ENCODE measurements at regions not wholly inside any gene's neighbourhood (a gene's known extent, or its start where the extent isn't known, plus 50 kb on each side); places are given as distances from the start of the nearest gene placed in this dataset.

- peak overlapping the region; percentile 29; the same call in 1 of the 2 replicates for H3K27ac ChIP-seq
- TF ChIP-seq ZFX (IDR thresholded peaks at IDR 0.05), result no peak
- TF ChIP-seq CTCF (conservative IDR thresholded peaks at IDR 0.05), result no peak
Observed at GRCh38 chr12:91370086-91370868, 187.7 kb upstream of the DCN start.

- TF ChIP-seq ZFX (IDR thresholded peaks at IDR 0.05) (no peak), CTCF (conservative IDR thresholded peaks at IDR 0.05) (no peak)
- no peak overlapping the region for H3K27ac ChIP-seq
Observed at GRCh38 chr12:91368613-91369012, 186.0 kb upstream of the DCN start.

- TF ChIP-seq CTCF (conservative IDR thresholded peaks at IDR 0.05) (peak; percentile 63), ZFX (IDR thresholded peaks at IDR 0.05) (no peak)
Observed at GRCh38 chr12:91367234-91367849, 184.7 kb upstream of the DCN start.

GRCh38 chr12:91364471-91365184 lies 182.0 kb upstream of the DCN start:
- TF ChIP-seq CTCF (conservative IDR thresholded peaks at IDR 0.05), result no peak
- no peak for TF ChIP-seq ZFX (IDR thresholded peaks at IDR 0.05)

More at GRCh38 chr12:91367234-91367849, 184.7 kb upstream of the DCN start:
- H3K27ac ChIP-seq, result no peak overlapping the region

GRCh38 chr12:91361864-91362263 lies 179.2 kb upstream of the DCN start:
- no peak overlapping the region for H3K27ac ChIP-seq
- TF ChIP-seq ZFX (IDR thresholded peaks at IDR 0.05) (no peak), CTCF (conservative IDR thresholded peaks at IDR 0.05) (peak; percentile 82)

More at GRCh38 chr12:91364471-91365184, 182.0 kb upstream of the DCN start:
- no peak overlapping the region for H3K27ac ChIP-seq

GRCh38 chr12:91357381-91357780 lies 174.8 kb upstream of the DCN start:
- no peak overlapping the region for H3K27ac ChIP-seq
- TF ChIP-seq ZFX (IDR thresholded peaks at IDR 0.05) (no peak), CTCF (conservative IDR thresholded peaks at IDR 0.05) (no peak)

- no peak for TF ChIP-seq ZFX (IDR thresholded peaks at IDR 0.05)
- TF ChIP-seq CTCF (conservative IDR thresholded peaks at IDR 0.05), result no peak
Observed at GRCh38 chr12:91356405-91356804, 173.8 kb upstream of the DCN start.

More at GRCh38 chr12:91356405-91356804, 173.8 kb upstream of the DCN start:
- no peak overlapping the region for H3K27ac ChIP-seq
